Ovary (tissue), 7 donors: ENCODE measurements at regions not wholly inside any gene's neighbourhood (a gene's known extent, or its start where the extent isn't known, plus 50 kb on each side); places are given as distances from the start of the nearest gene placed in this dataset.

Experiments
- DNase-seq, 5 donors: peaks; one replicate each; pipeline ENCODE4 v3.0.0-alpha.2; 2019 to 2020
- H3K27ac ChIP-seq, 2 donors: fragments of 200-600 bp; one replicate each; pipeline versions ENCODE4 v1.5.1 to v1.8.0; 2019 to 2022
- H3K27me3 ChIP-seq: fragments of 200-600 bp; one replicate; pipeline ENCODE4 v1.8.0; 2022
- H3K36me3 ChIP-seq: fragments of 200-600 bp; sonication (generic); one replicate; pipeline ENCODE4 v1.5.1; 2019
- H3K4me1 ChIP-seq: one replicate; pipeline ENCODE4 v1.8.1; 2013; ENCODE audit warnings: mild to moderate bottlenecking, moderate library complexity; ENCODE audit not compliant: insufficient read depth
- H3K4me3 ChIP-seq: fragments of 200-600 bp; sonication (generic); one replicate; pipeline ENCODE4 v1.5.1; 2017
- H3K9me3 ChIP-seq, 2 donors: fragments of 200-600 bp in 1 of 2; sonication (generic) in 1 of 2; one replicate each; pipeline versions ENCODE4 v1.5.1 to v1.8.1; 2013 to 2019; ENCODE audit warnings: mild to moderate bottlenecking in 1 of 2, moderate library complexity in 1 of 2
- EP300 ChIP-seq: sonication (generic); formaldehyde crosslinking; IDR thresholded peaks from one replicate; pipeline ENCODE4 v1.6.1; 2017; ENCODE audit warnings: antibody characterized with exemption
- POLR2A ChIP-seq: fragments of 450-650 bp; IDR thresholded peaks from one replicate; pipeline ENCODE4 v1.6.1; 2017; ENCODE audit warnings: antibody characterized with exemption, mild to moderate bottlenecking, moderate library complexity
- WGBS, 3 donors: extraction: QIAGEN DNeasy Blood & Tissue Kit in 1 of 3; methylation state at CpG; one replicate each; pipeline versions ENCODE4 v1.1.5 to v1.1.7; 2013 to 2017; 5-methylcytosine and 5-hydroxymethylcytosine counted together
- intact Hi-C, 4 donors: fragments of 100-400 bp; cut with DNase I; formaldehyde crosslinking; loops; one replicate each; pipeline versions ENCODE4 v1.11.0 to v1.15.1; 2022 to 2023
- TF ChIP-seq, protein P1 (sequence below), 3 donors: fragments of 450-650 bp in 2 of 3; fragments of 200-600 bp in 1 of 3; IDR thresholded peaks; one replicate each; pipeline versions ENCODE4 v1.5.1 to v1.8.0; 2016 to 2022; ENCODE audit warnings: antibody characterized with exemption in 3 of 3, mild to moderate bottlenecking in 1 of 3
- donor health status: DM: no; HTN: no; CAD: no; lungs with moderate emphysema.
- donor health status: DM: no; HTN: no; CAD: no.
- donor health status: Bipolar disorder and iron deficiency.
- donor health status: DM: no; HTN: no; CAD: no.
- donor health status: DM: yes; HTN: yes; CAD: no.

DNA sequence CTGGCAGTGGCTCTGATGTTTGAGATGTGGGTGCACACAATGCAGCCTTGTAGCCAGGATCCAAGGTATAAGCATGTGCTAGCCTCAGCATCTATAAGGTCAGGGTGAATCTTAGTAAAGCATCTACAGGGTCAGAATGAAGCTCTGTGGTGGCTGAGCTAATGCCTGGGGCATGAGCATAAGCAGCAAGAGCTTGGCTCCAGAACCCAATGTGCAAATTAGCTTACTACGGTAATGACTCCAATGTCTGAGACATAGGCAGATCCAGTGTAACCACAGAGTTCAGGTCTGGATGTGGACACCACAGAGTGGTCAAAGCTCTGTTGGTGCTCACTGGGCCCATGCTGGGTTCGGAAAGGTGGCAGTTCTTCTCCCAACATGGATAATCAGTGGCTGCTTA, 304.5 kb upstream of the NECTIN3 start:
- Histone ChIP-seq H3K36me3 (no peaks in the 10 kb centered on the region), H3K4me3 (no peak overlapping the region), H3K27ac (no peak overlapping the region), H3K9me3 (no peaks in the 10 kb centered on the region), H3K27me3 (no peaks in the 10 kb centered on the region), H3K4me1 (no peaks in the 10 kb centered on the region)
- TF ChIP-seq POLR2A (no peak), EP300 (no peak)
- intact Hi-C loops, result no loop called here
- WGBS, 3 donors, result 78 to 98% (median 84%) methylated on average over 2 of the region's 2 CpGs
- DNase-seq, result no peak

DNA sequence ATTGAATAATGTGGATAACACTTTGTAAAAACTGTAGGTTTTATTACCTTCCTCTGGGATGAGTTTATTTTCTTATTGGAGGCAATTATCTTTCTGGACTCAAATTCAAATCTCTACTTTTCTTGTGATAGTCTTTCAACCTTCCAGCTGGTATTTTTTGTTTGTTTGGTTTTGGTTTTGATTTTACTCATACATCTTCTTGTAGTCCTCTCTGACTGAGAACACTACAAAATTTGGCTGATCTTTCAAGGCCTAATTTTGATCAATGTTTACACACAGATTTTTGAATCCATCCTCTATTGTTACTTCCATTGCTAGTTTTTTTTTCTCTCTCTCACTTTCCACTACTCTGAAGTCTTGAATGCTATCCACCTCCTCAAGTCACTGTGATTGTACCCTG, 303.8 kb upstream of the NECTIN3 start:
- intact Hi-C loops, result no loop called here
- Histone ChIP-seq H3K36me3 (no peaks in the 10 kb centered on the region), H3K4me3 (no peak overlapping the region), H3K27ac (no peak overlapping the region), H3K9me3 (no peaks in the 10 kb centered on the region), H3K4me1 (no peaks in the 10 kb centered on the region), H3K27me3 (no peaks in the 10 kb centered on the region)
- TF ChIP-seq, protein P1, sequence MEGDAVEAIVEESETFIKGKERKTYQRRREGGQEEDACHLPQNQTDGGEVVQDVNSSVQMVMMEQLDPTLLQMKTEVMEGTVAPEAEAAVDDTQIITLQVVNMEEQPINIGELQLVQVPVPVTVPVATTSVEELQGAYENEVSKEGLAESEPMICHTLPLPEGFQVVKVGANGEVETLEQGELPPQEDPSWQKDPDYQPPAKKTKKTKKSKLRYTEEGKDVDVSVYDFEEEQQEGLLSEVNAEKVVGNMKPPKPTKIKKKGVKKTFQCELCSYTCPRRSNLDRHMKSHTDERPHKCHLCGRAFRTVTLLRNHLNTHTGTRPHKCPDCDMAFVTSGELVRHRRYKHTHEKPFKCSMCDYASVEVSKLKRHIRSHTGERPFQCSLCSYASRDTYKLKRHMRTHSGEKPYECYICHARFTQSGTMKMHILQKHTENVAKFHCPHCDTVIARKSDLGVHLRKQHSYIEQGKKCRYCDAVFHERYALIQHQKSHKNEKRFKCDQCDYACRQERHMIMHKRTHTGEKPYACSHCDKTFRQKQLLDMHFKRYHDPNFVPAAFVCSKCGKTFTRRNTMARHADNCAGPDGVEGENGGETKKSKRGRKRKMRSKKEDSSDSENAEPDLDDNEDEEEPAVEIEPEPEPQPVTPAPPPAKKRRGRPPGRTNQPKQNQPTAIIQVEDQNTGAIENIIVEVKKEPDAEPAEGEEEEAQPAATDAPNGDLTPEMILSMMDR (IDR thresholded peaks at IDR 0.05), result no peak
- DNase-seq, result no peak

- Histone ChIP-seq H3K36me3 (no peaks in the 10 kb centered on the region), H3K27ac (no peak overlapping the region)
- intact Hi-C loops, result no loop called here
Measured at GRCh38 chr3:110773413-110773954, 298.1 kb upstream of the NECTIN3 start.

DNA sequence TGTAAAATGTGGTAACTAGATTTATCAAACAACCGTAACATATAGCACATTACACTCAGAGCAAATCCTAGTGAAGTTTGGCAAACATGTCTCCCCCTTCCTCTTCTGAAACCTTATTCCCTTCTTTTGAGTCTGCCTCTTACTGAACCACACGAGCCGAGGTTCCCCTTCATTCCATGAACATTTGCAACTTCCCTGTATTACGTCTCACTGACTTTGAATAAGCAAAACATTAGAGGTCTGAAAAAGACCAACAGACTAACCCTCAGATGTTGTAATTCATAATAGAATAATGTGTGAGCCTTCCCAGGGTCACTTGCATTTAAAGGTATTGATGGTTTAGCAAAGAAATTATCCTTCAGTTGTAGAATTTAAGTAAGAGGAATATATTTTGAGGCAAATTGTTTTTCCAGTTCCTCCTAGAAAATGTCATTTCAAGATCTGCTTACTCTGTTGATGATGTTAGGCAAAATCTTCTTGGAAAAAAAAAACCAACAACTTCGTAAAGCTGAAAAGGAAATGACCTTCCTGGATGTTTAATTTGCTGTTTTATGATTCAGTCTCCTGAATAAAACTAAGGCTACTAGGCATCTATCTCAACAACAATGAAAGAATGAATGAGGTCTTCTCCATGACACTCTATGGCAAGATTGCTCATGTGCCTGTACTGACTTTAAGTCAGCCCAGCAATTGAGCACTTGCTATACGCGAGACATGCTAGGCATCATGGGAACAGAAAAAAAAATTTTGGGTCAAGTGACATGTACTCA, 296.9 kb upstream of the NECTIN3 start:
- DNase-seq, result no peak
- Histone ChIP-seq H3K27me3 (no peaks in the 10 kb centered on the region), H3K4me3 (no peak overlapping the region), H3K27ac (no peak overlapping the region), H3K4me1 (no peaks in the 10 kb centered on the region), H3K36me3 (no peaks in the 10 kb centered on the region), H3K9me3 (no peaks in the 10 kb centered on the region)
- WGBS, 3 donors, result 70 to 84% (median 79%) methylated on average over 7 of the region's 7 CpGs
- intact Hi-C loops, result no loop called here
- TF ChIP-seq POLR2A (no peak), EP300 (no peak)
- TF ChIP-seq, protein P1 (IDR thresholded peaks at IDR 0.05), result no peak

More at GRCh38 chr3:110773413-110773954, 298.1 kb upstream of the NECTIN3 start:
- Histone ChIP-seq H3K9me3 (no peaks in the 10 kb centered on the region), H3K27me3 (no peaks in the 10 kb centered on the region), H3K4me3 (no peak overlapping the region), H3K4me1 (no peaks in the 10 kb centered on the region)
- WGBS, 3 donors, result 71 to 79% (median 74%) methylated on average over 9 of the region's 9 CpGs
- DNase-seq, result no peak
- TF ChIP-seq EP300 (no peak), POLR2A (no peak)
- TF ChIP-seq, protein P1 (IDR thresholded peaks at IDR 0.05), result no peak

- H3K36me3 ChIP-seq, result no peaks in the 10 kb centered on the region
- DNase-seq, result no peak
- no peak overlapping the region for H3K27ac ChIP-seq
- TF ChIP-seq EP300, result no peak
- TF ChIP-seq, protein P1 (IDR thresholded peaks at IDR 0.05), result no peak
- no peak for TF ChIP-seq POLR2A
- no peak overlapping the region for H3K4me3 ChIP-seq
- H3K9me3 ChIP-seq, result no peaks in the 10 kb centered on the region
- intact Hi-C loops, result no loop called here
- H3K4me1 ChIP-seq, result no peaks in the 10 kb centered on the region
- no peaks in the 10 kb centered on the region for H3K27me3 ChIP-seq
- 93 to 97% (median 94%) methylated on average over 2 of the region's 2 CpGs for WGBS, 3 donors
Measured at GRCh38 chr3:110779581-110779980, 292.0 kb upstream of the NECTIN3 start.
